ENCODE measurements at regions not wholly inside any gene's neighbourhood (a gene's known extent, or its start where the extent isn't known, plus 50 kb on each side); places are given as distances from the start of the nearest gene placed in this dataset.
"Not testable (repeated sequence)": the region's sequence is repeated elsewhere in the genome, so short reads cannot be mapped to it uniquely, and the experiment has no call there.

GRCh38 chr12:131493068-131493826 is 217.6 kb upstream of the SFSWAP start:
- in situ Hi-C loops (cut with HindIII; ENCODE audit: low sequenced_read_pairs), result no loop called here

GRCh38 chr12:131494216-131494615 is 216.7 kb upstream of the SFSWAP start:
- in situ Hi-C loops (cut with HindIII; ENCODE audit: low sequenced_read_pairs), result no loop called here

- in situ Hi-C loops (cut with HindIII; ENCODE audit: low sequenced_read_pairs), result no loop called here
These were observed 216.0 kb upstream of the SFSWAP start for GRCh38 chr12:131494741-131495524.

GRCh38 chr12:131497966-131498365 is 212.9 kb upstream of the SFSWAP start:
- in situ Hi-C loops (cut with HindIII; ENCODE audit: low sequenced_read_pairs), result no loop called here

GRCh38 chr12:131499160-131499863 is 211.6 kb upstream of the SFSWAP start:
- in situ Hi-C loops (cut with HindIII; ENCODE audit: low sequenced_read_pairs), result no loop called here

GRCh38 chr12:131499864-131500190 is 211.1 kb upstream of the SFSWAP start:
- in situ Hi-C loops (cut with HindIII; ENCODE audit: low sequenced_read_pairs), result no loop called here

GRCh38 chr12:131500564-131500963 is 210.3 kb upstream of the SFSWAP start:
- in situ Hi-C loops (cut with HindIII; ENCODE audit: low sequenced_read_pairs), result no loop called here

- in situ Hi-C loops (cut with HindIII; ENCODE audit: low sequenced_read_pairs), result no loop called here
These were observed 205.3 kb upstream of the SFSWAP start for GRCh38 chr12:131505561-131505960.

- in situ Hi-C loops (cut with HindIII; ENCODE audit: low sequenced_read_pairs), result no loop called here
These were observed 204.5 kb upstream of the SFSWAP start for GRCh38 chr12:131506426-131506825.

GRCh38 chr12:131507094-131507493 is 203.8 kb upstream of the SFSWAP start:
- in situ Hi-C loops (cut with HindIII; ENCODE audit: low sequenced_read_pairs), result no loop called here

GRCh38 chr12:131507881-131508280 is 203.0 kb upstream of the SFSWAP start:
- in situ Hi-C loops (cut with HindIII; ENCODE audit: low sequenced_read_pairs), result no loop called here

GRCh38 chr12:131509701-131510100 is 201.2 kb upstream of the SFSWAP start:
- in situ Hi-C loops (cut with HindIII; ENCODE audit: low sequenced_read_pairs), result no loop called here

- in situ Hi-C loops (cut with HindIII; ENCODE audit: low sequenced_read_pairs), result no loop called here
These were observed 200.5 kb upstream of the SFSWAP start for GRCh38 chr12:131510431-131510830.

- in situ Hi-C loops (cut with HindIII; ENCODE audit: low sequenced_read_pairs), result no loop called here
These were observed 199.5 kb upstream of the SFSWAP start for GRCh38 chr12:131511391-131511802.

GRCh38 chr12:131511803-131512561 is 198.9 kb upstream of the SFSWAP start:
- in situ Hi-C loops (cut with HindIII; ENCODE audit: low sequenced_read_pairs), result no loop called here

GRCh38 chr12:131513606-131514005 is 197.3 kb upstream of the SFSWAP start:
- in situ Hi-C loops (cut with HindIII; ENCODE audit: low sequenced_read_pairs), result no loop called here

GRCh38 chr12:131520553-131520952 is 190.3 kb upstream of the SFSWAP start:
- in situ Hi-C loops (cut with HindIII; ENCODE audit: low sequenced_read_pairs), result not testable (repeated sequence)

- in situ Hi-C loops (cut with HindIII; ENCODE audit: low sequenced_read_pairs), result no loop called here
These were observed 189.6 kb upstream of the SFSWAP start for GRCh38 chr12:131521326-131521725.

GRCh38 chr12:131525795-131526508 is 184.9 kb upstream of the SFSWAP start:
- in situ Hi-C loops (cut with HindIII; ENCODE audit: low sequenced_read_pairs), result no loop called here

GRCh38 chr12:131527092-131527491 is 183.8 kb upstream of the SFSWAP start:
- in situ Hi-C loops (cut with HindIII; ENCODE audit: low sequenced_read_pairs), result no loop called here

Measured in endothelial cell of hepatic sinusoid (primary cell).